GM10266 (cell line): ENCODE measurements at regions not wholly inside any gene's neighbourhood (a gene's known extent, or its start where the extent isn't known, plus 50 kb on each side); places are given as distances from the start of the nearest gene placed in this dataset.

Experiments used
- DNase-seq: peaks from one replicate; pipeline ENCODE4 v3.0.0; 2012; ENCODE audit errors: extremely low spot score
- TF ChIP-seq, protein P1 (sequence below): IDR thresholded peaks from 2 replicates; pipeline ENCODE4 v1.5.1; 2012; ENCODE audit warnings: mild to moderate bottlenecking, low read depth; ENCODE audit not compliant: control insufficient read depth, insufficient read depth; ENCODE audit errors: missing control alignments

- no peak for DNase-seq
- TF ChIP-seq, protein P1, sequence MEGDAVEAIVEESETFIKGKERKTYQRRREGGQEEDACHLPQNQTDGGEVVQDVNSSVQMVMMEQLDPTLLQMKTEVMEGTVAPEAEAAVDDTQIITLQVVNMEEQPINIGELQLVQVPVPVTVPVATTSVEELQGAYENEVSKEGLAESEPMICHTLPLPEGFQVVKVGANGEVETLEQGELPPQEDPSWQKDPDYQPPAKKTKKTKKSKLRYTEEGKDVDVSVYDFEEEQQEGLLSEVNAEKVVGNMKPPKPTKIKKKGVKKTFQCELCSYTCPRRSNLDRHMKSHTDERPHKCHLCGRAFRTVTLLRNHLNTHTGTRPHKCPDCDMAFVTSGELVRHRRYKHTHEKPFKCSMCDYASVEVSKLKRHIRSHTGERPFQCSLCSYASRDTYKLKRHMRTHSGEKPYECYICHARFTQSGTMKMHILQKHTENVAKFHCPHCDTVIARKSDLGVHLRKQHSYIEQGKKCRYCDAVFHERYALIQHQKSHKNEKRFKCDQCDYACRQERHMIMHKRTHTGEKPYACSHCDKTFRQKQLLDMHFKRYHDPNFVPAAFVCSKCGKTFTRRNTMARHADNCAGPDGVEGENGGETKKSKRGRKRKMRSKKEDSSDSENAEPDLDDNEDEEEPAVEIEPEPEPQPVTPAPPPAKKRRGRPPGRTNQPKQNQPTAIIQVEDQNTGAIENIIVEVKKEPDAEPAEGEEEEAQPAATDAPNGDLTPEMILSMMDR: no peak
Observed at GRCh38 chr4:63049278-63049677, 1360.0 kb downstream of the TECRL start.

GRCh38 chr4:63036159-63036866, 1372.9 kb downstream of the TECRL start:
- no peak for DNase-seq
- TF ChIP-seq, protein P1: no peak

- DNase-seq: no peak
- TF ChIP-seq, protein P1: no peak
Observed at GRCh38 chr4:63029380-63029779, 1379.9 kb downstream of the TECRL start.

- DNase-seq: no peak
- TF ChIP-seq, protein P1: no peak
Observed at GRCh38 chr4:63020661-63021060, 1388.6 kb downstream of the TECRL start.

- no peak for DNase-seq
- TF ChIP-seq, protein P1: no peak
Observed at GRCh38 chr4:63017300-63017699, 1392.0 kb downstream of the TECRL start.

GRCh38 chr4:62970846-62971245, 1438.4 kb downstream of the TECRL start:
- TF ChIP-seq, protein P1: no peak
- no peak for DNase-seq

DNA sequence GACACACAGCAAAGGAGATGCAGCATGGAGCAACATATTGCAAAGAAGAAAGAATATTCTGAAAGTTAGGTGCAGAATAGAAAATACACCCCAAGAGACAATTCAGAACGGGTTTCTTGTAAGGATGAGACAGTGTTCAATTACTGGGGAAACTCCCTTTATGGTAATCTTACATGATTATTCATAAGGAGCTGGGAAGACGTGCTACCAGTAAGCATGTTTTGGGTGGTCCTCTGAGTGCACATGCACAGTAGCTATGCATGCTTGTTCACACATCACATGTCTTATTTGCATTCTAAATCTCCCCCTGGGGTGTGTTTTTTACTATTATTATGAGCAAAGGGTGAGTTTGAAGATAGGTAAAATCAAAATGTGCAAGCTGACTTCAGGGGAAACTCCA, 1448.8 kb downstream of the TECRL start:
- no peak for DNase-seq
- TF ChIP-seq, protein P1: no peak
